Stomach (tissue), 8 donors: ENCODE measurements at regions not wholly inside any gene's neighbourhood (a gene's known extent, or its start where the extent isn't known, plus 50 kb on each side); places are given as distances from the start of the nearest gene placed in this dataset.

Experiments
- DNase-seq, 2 donors: peaks; one replicate each; pipeline versions ENCODE4 v3.0.0 to v3.0.0-alpha.2; 2013 to 2019
- H3K27ac ChIP-seq, 5 donors: fragments of 200-600 bp in 4 of 5; sonication (generic) in 4 of 5; one replicate each; pipeline ENCODE4 v1.5.1; 2013 to 2019; ENCODE audit warnings: mild to moderate bottlenecking in 1 of 5, moderate library complexity in 1 of 5
- H3K27me3 ChIP-seq, 3 donors: fragments of 200-600 bp; sonication (generic); one replicate each; pipeline ENCODE4 v1.5.1; 2017 to 2019; ENCODE audit warnings: mixed run types in 1 of 3
- H3K36me3 ChIP-seq, 4 donors: fragments of 200-600 bp; sonication (generic); 1 replicate in 3 of 4; 2 replicates in 1 of 4; pipeline ENCODE4 v1.5.1; 2016 to 2019
- H3K4me1 ChIP-seq, 4 donors: fragments of 200-600 bp; sonication (generic); one replicate each; pipeline ENCODE4 v1.5.1; 2016 to 2019
- H3K4me3 ChIP-seq, 4 donors: fragments of 200-600 bp; sonication (generic) in 3 of 4; one replicate each; pipeline ENCODE4 v1.5.1; 2016 to 2019; ENCODE audit warnings: mild to moderate bottlenecking in 1 of 4
- H3K9me3 ChIP-seq, 4 donors: fragments of 200-600 bp; sonication (generic); one replicate each; pipeline ENCODE4 v1.5.1; 2016 to 2019
- EP300 ChIP-seq: sonication (generic); formaldehyde crosslinking; IDR thresholded peaks from one replicate; pipeline ENCODE4 v1.6.1; 2017; ENCODE audit warnings: antibody characterized with exemption
- POLR2A ChIP-seq, 4 donors: fragments of 450-650 bp; IDR thresholded peaks; one replicate each; pipeline ENCODE4 v1.6.1; 2016; ENCODE audit warnings: antibody characterized with exemption in 4 of 4, control low read depth in 2 of 4, mild to moderate bottlenecking in 1 of 4, moderate library complexity in 1 of 4
- POLR2AphosphoS5 ChIP-seq, 3 donors: sonication (generic); formaldehyde crosslinking; IDR thresholded peaks; one replicate each; pipeline ENCODE4 v1.6.1; 2016; ENCODE audit warnings: antibody characterized with exemption in 3 of 3
- WGBS, 5 donors: extraction: QIAGEN DNeasy Blood & Tissue Kit in 3 of 5; methylation state at CpG; one replicate each; pipeline versions ENCODE4 v1.1.5 to v1.1.7; 2013 to 2018; 5-methylcytosine and 5-hydroxymethylcytosine counted together
- intact Hi-C: fragments of 100-400 bp; cut with DNase I; formaldehyde crosslinking; loops from one replicate; pipeline ENCODE4 v1.15.1; 2023; ENCODE audit warnings: low total_unique reads
- TF ChIP-seq, protein P1 (sequence below), 7 experiments: fragments of 450-650 bp in 4 of 7; fragments of 200-600 bp in 3 of 7; sonication (generic) in 3 of 7; IDR thresholded peaks; one replicate each; pipeline ENCODE4 v1.5.1; 2016 to 2019; ENCODE audit warnings: antibody characterized with exemption in 7 of 7, control low read depth in 2 of 7, mild to moderate bottlenecking in 1 of 7
- donor health status: healthy with polysubstance abuse.
- donor health status: Bipolar disorder and iron deficiency.
- donor health status: healthy.

DNA sequence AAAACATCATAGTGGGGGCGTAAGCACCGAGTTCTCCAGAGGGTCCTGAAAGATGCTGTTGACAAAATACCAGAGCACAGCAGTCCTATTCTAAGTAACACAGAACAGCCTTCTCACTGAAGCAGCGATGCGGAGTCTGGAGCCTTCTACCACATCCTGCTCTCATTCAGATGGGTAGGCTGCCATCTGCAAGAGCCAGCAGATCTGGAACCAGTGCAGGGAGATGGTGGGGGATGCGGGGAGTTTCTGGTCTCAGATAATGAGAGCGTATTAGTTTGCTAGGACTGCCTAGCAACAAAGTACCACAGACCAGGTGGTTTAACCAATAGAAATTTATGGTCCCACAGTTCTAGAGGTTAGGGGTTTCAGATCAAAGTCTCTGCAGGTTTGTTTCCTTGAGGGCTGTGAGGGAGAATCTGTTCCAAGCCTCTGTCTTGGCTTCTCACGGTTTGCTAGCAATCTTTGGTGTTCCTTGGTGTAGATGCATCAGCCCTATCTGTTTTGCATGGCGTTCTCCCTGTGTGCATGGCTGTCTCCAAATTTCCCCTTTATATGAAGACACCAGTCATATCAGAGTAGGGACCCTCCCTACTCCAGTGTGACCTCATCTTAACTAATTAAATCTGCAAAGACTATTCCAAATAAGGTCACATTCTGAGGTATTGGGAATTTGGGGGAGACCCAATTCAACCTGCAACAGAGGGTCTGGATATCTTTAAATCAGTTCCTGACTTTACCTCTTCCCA is 52.0 kb upstream of the STEAP1B start:
- Histone ChIP-seq H3K9me3 (no peaks in the 10 kb centered on the region), H3K27me3 (peaks cover 0 to 62% (median 23%) of the 10 kb centered on the region in 3 donors), H3K4me1 (peaks cover 0 to 15% (median 9%) of the 10 kb centered on the region in 4 donors), H3K27ac (no peak overlapping the region), H3K4me3 (no peak overlapping the region), H3K36me3 (no peaks in the 10 kb centered on the region)
- no peak for DNase-seq
- WGBS, 5 donors: 78 to 87% (median 83%) methylated on average over 8 of the region's 8 CpGs
- intact Hi-C loops: no loop called here
- TF ChIP-seq, protein P1, sequence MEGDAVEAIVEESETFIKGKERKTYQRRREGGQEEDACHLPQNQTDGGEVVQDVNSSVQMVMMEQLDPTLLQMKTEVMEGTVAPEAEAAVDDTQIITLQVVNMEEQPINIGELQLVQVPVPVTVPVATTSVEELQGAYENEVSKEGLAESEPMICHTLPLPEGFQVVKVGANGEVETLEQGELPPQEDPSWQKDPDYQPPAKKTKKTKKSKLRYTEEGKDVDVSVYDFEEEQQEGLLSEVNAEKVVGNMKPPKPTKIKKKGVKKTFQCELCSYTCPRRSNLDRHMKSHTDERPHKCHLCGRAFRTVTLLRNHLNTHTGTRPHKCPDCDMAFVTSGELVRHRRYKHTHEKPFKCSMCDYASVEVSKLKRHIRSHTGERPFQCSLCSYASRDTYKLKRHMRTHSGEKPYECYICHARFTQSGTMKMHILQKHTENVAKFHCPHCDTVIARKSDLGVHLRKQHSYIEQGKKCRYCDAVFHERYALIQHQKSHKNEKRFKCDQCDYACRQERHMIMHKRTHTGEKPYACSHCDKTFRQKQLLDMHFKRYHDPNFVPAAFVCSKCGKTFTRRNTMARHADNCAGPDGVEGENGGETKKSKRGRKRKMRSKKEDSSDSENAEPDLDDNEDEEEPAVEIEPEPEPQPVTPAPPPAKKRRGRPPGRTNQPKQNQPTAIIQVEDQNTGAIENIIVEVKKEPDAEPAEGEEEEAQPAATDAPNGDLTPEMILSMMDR (IDR thresholded peaks at IDR 0.05): no peak
- TF ChIP-seq EP300 (no peak), POLR2AphosphoS5 (IDR thresholded peaks at IDR 0.05) (no peak), POLR2A (IDR thresholded peaks at IDR 0.05) (no peak)

DNA sequence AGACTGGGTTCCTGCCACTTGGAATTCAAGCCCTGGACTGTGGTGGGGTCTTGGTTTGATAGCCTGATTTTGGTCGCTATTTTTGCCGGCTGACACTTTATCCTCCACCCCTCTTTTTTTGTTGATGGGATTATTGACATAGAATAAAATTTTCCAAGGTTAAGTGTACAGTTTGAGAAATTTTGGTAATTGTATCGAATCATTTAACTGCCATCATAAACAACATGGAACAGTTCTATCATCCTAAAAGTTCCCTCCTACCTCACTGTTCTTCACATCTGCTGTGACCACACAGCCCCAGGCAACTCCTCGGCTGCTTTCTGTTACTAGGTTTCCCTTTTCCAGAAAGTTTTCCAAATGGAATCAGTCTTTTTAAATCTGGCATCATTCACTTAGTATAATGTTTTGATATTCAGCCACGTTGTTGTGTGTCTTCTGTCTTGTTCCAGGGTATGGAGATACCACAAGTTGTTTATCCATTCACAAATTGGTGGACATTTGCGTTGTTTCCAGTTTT is 50.6 kb upstream of the STEAP1B start:
- Histone ChIP-seq H3K9me3 (no peaks in the 10 kb centered on the region), H3K4me3 (peak overlapping the region in 1 of 4 donors; percentile 22), H3K27me3 (peaks cover 0 to 69% (median 23%) of the 10 kb centered on the region in 3 donors), H3K4me1 (peaks cover 0 to 15% (median 9%) of the 10 kb centered on the region in 4 donors), H3K27ac (no peak overlapping the region), H3K36me3 (no peaks in the 10 kb centered on the region)
- no peak for TF ChIP-seq POLR2AphosphoS5 (IDR thresholded peaks at IDR 0.05)
- TF ChIP-seq, protein P1 (IDR thresholded peaks at IDR 0.05): peak in 1 of 7 experiments; percentile 3
- WGBS, 5 donors: 39 to 48% (median 45%) methylated on average over 6 of the region's 6 CpGs
- intact Hi-C loops: no loop called here
- DNase-seq: no peak

DNA sequence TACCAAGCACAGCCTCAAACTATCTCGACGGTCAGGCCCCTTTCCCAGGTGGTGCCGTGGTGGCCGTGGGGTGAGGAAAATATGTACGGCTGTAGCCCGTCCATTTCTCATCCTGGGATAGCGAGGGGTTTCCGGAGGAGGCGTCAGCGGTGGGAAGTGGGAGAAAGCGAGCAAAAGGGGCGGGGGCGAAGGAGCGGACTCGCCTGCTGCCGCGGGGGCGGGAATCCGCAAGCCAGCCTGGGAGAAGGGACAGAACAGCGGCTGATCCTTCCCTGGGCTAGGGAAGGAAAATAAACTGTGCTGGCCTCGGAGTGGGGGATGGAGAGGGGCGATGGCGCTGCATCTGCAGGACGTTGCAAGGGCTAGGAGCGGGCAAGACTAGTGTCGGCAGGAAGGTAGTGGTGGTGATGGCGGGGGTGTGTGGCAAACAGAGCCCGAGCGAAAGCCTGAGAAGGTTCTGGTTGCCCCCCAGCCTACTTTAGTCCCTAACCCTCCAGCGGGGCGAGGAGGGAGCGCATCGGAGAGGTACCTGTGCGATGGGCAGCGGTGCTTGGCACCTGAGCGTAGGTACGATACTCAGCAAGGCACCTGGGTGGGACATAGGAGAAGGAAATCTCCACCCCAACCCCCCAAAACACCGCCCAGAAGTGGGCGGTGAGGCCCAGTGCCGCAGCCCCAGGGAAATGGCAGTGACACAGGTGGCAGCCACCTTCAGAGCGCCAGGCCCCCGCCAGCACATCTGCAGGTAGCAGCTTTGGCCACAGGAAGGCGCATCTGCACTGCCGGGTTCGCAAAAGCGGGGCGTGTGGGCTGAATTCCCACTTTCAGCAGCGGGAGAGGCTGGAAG is 49.9 kb upstream of the STEAP1B start:
- no peaks in the 10 kb centered on the region for H3K36me3 ChIP-seq
- 3 to 6% (median 5%) methylated on average over 38 to 48 of the region's 48 CpGs for WGBS, 5 donors
- peaks cover 0 to 15% (median 9%) of the 10 kb centered on the region in 4 donors for H3K4me1 ChIP-seq
- TF ChIP-seq, protein P1 (IDR thresholded peaks at IDR 0.05): peak in 3 of 7 experiments; percentile 7 to 72 (median 39)
- TF ChIP-seq POLR2AphosphoS5 (IDR thresholded peaks at IDR 0.05): no peak
- peaks cover 0 to 76% (median 24%) of the 10 kb centered on the region in 3 donors for H3K27me3 ChIP-seq
- H3K4me3 ChIP-seq: peak overlapping the region in 3 of 4 donors; percentile 3 to 22 (median 19)
- no peak overlapping the region for H3K27ac ChIP-seq
- no peaks in the 10 kb centered on the region for H3K9me3 ChIP-seq
- DNase-seq: peak in 1 of 2 donors; percentile 79
- intact Hi-C loops: no loop called here
